Prostate gland (tissue), 2 donors: ENCODE measurements at regions not wholly inside any gene's neighbourhood (a gene's known extent, or its start where the extent isn't known, plus 50 kb on each side); places are given as distances from the start of the nearest gene placed in this dataset.

Experiments
- CTCF ChIP-seq, 4 experiments: fragments of 200-600 bp in 2 of 4; fragments of 450-650 bp in 2 of 4; sonication (generic) in 2 of 4; IDR thresholded peaks; 1 replicate in 3 of 4; 2 replicates in 1 of 4; pipeline ENCODE4 v1.5.1; 2016 to 2019; ENCODE audit warnings: antibody characterized with exemption in 4 of 4, mild to moderate bottlenecking in 2 of 4, moderate library complexity in 2 of 4
- POLR2A ChIP-seq: fragments of 450-650 bp; IDR thresholded peaks from one replicate; pipeline ENCODE4 v1.6.1; 2016; ENCODE audit warnings: antibody characterized with exemption, mild to moderate bottlenecking

- TF ChIP-seq CTCF (IDR thresholded peaks at IDR 0.05), result no peak
- TF ChIP-seq POLR2A, result no peak
Measured at GRCh38 chr2:145140658-145141057, 620.7 kb upstream of the ZEB2 start.
